DMS153 treated with DMSO at 0.1 percent for 48 hours (cell line): ENCODE measurements at regions not wholly inside any gene's neighbourhood (a gene's known extent, or its start where the extent isn't known, plus 50 kb on each side); places are given as distances from the start of the nearest gene placed in this dataset.
"Not testable (repeated sequence)": the region's sequence is repeated elsewhere in the genome, so short reads cannot be mapped to it uniquely, and the experiment has no call there.

Experiments used
- DNase-seq: peaks from one replicate; lab custom pipeline; 2025; ENCODE audit not compliant: unreplicated experiment; lab: John Stamatoyannopoulos, UW

DNA sequence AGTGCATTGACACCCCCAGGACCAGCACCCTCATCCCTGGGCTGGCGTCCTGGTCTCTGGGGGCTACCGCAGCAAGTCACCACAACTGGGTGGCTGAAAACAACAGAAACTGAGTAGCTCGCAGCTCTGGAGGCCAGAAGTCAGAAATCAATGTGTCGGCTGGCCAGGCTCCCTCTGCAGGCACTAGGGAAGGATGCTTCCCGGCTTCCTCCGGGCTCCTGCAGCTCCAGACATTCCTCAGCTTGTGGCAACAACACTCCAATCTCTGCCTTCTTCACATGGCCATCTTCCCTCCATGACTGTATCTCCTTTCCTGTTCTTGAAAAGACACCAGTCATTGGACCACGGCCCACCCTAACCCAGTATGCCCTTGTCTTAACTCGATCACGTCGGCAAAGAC, 224.2 kb downstream of the NPHP4 start:
- no peak for DNase-seq

DNA sequence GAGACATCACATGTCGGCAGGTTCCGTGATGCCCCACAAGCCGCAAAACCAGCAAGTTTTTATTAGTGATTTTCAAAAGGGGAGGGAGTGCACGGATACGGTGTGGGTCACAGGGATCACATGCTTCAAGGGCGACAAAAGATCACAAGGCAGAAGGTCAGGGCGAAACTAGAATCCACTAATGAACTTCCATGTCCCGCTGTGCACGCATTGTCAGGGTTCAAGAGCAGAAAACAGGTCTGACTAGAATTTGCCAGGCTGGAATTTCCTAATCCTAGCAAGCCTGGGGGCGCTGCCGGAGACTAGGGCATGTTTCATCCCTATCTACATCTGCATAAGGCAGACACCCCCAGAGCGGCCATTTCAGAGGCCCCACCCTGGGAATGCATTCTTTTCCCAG, 225.2 kb downstream of the NPHP4 start:
- DNase-seq: not testable (repeated sequence)

DNA sequence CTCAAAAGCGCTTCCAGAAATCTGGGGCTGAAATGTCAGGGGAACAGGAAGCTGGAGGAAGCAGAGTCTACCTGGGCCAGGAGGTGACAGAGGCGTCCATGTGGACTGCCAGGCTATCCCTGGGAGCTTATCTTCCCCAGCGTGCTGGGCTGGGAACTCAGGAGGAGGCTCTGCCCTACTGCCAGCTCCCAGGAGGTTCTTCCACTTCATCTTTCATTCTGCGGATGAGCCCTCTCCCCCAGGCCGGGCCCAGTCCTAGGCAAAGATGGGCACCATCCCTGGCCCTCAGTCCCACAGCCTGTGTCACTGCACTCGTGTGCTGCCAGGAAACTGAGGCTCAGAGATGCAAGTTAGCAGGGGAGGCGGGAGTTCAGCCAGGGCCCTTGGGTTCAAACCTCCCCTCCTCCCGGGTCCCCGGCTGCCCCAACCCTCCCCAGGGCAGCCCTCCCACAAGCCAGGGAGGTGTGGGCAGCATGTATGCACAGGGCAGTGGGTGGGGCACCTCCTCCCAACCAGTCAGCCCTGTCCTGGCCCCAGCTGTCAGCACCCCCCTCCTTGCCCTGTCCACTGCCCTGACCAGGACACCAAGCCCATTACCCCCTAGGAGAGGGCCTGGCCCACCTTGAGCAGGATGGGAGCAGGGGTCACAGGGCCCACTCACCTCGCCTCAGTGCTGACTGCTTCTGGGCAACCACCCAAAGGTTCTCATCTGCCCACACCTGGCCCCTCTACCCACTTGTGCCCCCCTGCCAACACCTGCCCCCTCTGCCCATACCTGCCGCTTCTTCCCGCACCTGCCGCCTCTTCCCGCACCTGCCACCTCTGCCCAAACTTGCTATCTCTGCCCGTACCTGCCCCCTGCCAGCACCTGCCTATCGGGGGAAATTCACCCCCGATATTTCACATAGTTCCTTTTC, 226.0 kb downstream of the NPHP4 start:
- peak; percentile 28 for DNase-seq

DNA sequence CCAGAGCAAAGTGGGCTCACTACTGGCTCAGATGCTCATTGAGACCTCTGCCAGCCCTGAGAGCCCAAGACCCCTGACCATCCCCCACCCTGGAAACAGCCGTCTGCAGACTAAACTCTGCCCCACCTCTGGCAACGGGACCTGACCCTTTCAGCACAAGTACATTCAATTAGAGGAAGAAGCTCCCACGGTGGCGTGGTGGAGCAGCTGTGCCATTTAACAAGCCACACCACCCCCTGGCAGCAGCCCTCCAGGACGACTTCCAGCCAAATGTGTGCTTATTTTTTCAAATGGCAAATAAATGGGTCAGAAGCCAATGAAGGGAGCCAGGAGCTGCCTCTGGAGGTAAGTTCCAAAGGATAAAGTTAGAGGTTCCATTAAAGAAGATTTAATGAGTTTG, 226.7 kb downstream of the NPHP4 start:
- no peak for DNase-seq

- DNase-seq: no peak
Measured at GRCh38 chr1:5764959-5765358, 227.3 kb downstream of the NPHP4 start.

GRCh38 chr1:5764464-5764863, 227.8 kb downstream of the NPHP4 start:
- no peak for DNase-seq

DNA sequence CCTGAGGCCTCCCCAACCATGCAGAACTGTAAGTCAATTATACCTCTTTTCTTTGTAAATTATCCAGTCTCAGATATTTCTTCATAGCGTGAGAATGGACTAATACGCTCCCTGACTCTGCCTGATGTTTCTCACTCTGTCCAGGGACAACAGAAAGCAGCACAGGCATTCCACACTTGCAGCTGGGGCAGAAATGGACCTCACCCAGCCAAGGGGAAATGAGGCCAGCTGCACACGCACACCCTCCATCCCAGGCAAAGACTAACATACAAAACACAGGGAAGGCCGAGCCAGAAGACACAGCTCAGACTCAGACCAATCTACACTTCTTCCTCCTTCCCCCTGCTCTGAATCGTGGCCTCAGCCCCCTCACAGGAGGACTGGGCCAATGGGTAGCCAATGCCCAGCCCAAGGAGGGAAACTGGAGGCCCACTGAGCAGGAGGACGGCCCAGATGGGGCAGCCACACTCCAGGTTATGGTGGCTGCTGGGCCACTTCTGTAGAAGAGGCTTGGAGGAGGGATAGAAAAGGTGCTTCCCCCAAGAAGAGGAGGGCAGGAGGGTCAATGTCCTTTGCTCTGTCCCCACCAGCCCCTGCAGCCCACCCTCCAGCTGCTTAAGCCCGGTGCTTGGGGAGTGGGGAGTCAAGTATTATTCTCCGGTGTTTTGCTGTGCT, 228.4 kb downstream of the NPHP4 start:
- DNase-seq: no peak

DNA sequence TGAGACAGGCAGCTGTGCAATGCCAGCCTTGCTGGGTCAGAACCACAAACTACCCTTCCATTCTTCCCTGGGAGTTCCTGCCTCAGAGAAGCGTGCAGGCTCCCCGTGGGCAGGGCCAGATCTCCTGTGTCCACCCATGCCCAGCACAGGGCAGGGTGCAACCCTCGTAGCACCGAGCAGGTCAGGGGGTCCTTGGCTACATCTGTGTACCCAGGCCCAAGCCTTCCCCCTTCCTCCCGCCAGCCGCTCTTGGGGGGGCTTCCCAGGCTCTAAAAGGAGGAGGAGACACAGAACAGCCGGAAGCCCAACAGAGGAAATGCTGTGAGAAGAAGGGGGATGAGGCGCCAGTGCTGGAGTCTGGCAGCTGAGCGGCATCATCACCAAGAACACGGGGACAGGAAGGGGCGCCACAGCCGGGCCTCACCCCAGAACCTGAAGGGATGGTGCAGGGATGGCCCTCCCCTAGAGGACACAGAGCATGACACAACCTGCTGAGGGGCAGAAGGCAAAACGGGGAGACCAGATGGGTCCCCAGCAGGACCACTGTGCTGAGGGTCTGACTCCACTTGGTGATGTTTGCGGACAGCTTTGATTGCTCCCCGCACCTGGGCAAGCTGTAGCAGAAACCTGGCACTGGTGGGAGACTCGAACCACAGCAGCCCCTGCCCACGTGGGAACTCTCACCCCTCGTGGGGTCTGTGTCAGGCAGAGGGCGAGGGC, 233.2 kb downstream of the NPHP4 start:
- DNase-seq: no peak

- DNase-seq: peak; percentile 27
Measured at GRCh38 chr1:5758000-5758858, 234.0 kb downstream of the NPHP4 start.

GRCh38 chr1:5757187-5757805, 234.9 kb downstream of the NPHP4 start:
- no peak for DNase-seq

GRCh38 chr1:5756434-5757186, 235.6 kb downstream of the NPHP4 start:
- DNase-seq: no peak

DNA sequence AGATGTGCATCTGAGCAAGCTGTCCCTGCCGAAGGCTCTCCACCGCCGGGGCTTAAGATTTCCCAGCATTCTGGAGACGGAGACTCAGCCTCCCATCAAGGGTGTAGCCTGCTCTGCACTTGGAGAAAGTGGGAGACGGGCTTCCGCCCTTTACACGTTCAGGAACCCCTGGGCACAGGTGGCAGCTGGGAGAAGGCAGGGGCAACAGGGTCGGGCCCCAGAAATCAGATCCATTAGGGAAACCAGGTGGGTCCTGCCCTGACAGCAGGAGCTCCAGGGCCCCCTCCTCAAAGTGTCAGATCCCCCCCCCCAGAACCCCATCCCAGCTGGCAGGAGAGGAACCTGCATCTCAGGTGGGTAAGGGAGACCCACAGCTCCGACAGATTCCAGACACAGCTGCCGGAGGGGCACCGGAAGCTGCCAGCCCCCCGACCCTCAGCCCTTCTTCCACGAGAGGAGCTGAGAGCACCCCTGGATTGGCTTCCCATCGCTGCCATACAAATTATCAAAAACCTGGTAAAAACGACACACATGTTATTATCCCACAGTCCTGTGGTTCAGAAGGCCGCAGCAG, 236.6 kb downstream of the NPHP4 start:
- no peak for DNase-seq

GRCh38 chr1:5754817-5755551, 237.2 kb downstream of the NPHP4 start:
- no peak for DNase-seq

DNA sequence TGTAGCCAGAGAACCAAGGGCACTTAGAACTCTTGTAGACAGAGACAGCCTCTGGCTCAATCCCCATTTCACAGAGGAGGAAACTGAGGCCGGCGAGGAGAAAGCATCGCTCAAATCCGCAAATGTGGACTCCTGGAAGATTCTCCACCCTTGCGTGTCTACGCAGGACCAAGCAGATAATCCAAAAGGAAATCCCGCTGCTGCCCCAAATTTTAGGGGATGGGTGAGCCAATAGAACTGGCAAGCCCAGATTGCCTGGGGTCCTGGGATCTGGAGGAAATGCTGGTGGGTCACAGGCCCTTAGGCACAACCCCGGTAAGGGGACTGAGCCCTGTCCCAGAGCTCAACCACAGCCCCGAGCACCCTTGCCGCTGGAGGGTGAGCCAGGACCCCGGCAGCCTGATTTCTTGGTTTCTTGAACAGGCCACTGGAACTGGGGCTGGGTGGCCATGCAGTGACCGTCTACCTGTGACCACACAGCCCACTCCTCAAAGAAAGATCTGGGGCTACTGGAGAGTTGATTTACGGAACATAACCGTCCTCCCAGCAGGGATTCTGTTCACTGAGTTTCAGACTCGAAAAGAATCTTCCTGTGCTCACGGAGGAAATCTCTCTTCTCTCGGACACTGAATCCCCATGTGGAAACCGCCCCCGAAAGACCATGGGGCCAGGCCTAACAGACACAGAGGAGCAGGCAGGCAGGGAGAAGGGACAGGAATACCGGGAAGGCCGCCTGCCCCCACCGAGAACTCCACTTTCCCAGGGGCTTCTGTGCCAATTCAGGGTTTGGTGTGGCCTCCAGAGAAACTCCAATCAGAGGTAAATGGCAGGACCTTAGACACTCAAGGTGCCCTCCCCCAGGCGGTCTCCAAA, 238.4 kb downstream of the NPHP4 start:
- no peak for DNase-seq

DNA sequence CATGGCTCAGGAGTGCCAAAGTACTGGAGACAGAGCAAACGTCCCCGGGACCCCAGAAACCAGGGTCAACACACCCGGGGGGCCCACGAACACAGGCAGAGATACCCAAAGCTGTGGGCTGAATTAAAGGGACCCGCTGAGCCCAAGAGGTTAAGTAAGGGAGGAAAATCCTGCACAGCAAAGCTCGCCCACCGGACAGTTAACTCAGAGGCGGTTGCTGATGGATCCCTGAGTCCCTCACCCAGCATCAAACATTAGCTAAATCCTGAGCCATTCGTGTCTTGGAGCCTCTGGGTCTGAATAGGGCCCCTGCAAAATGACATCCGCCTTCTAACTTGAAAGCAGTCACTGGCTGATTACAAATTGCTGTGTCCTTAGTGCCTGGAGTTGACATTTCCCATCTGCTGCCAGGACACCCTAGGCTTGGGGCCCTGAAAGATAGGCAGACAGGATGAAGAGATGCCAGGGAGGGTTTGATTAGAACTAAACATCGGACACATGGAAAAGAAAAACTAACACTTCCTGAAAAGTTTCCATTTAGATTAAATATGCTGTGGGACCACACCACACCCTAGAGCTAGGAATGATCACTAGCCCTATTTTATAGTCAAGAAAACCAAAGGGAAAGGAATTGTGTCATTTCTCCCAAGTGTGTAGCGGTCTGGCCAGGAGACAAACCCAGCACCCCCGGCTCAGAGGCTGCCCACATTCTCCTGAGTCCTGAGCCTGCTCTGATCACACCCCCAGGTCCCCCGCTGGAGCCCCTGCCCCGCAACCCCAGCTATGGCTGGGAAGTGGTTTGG, 239.3 kb downstream of the NPHP4 start:
- no peak for DNase-seq

DNA sequence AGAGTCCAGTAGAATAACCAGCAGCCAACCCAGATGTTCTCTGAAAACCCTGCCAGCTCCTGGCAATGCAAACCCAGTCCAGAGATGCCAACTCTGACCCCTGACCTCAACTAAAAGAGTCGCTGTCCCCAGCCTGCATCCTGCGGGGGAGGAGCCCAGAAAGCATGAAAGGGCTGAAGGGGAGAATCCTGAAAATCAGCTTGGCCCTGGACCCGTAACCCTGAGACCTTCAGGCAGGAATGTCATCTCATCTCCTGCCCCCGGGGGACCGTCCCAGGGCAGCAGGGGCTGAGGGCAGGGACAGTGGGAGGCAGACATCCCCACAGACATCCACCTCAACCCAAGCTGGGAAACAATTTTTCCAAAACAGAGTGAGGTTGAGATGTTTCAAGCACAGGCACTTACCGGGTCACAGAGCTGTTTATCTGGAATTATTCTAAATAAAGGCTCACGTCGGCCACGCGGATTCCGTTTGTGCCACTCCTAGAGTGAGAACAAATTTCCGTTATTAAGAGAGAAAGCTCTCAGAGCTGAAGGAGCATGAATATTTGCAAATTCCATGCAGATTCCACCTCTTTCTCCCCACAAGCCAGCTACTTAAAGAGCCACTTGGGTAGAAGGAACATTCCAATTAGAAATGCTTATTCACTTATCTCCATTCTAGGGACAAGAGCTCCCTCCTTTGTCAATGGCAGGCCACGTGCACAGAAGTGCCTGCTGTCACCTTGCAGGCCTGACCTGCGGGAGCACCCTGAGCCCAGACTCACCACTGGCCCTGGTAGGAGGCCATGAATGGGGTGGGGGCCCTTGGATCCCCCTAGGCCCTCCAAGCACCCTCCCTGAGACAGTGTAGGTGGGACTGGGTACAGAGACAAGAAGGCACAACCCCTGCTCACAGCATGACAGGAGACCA, 240.1 kb downstream of the NPHP4 start:
- DNase-seq: peak; percentile 13
